Fibroblast of skin of right quadriceps (primary cell): ENCODE measurements at regions not wholly inside any gene's neighbourhood (a gene's known extent, or its start where the extent isn't known, plus 50 kb on each side); places are given as distances from the start of the nearest gene placed in this dataset.
A peak's percentile ranks its signal among the peaks of the same experiment; 100 is the strongest.

Source experiments
- DNase-seq: peaks from one replicate; pipeline ENCODE4 v3.0.0-alpha.2; 2013

DNA sequence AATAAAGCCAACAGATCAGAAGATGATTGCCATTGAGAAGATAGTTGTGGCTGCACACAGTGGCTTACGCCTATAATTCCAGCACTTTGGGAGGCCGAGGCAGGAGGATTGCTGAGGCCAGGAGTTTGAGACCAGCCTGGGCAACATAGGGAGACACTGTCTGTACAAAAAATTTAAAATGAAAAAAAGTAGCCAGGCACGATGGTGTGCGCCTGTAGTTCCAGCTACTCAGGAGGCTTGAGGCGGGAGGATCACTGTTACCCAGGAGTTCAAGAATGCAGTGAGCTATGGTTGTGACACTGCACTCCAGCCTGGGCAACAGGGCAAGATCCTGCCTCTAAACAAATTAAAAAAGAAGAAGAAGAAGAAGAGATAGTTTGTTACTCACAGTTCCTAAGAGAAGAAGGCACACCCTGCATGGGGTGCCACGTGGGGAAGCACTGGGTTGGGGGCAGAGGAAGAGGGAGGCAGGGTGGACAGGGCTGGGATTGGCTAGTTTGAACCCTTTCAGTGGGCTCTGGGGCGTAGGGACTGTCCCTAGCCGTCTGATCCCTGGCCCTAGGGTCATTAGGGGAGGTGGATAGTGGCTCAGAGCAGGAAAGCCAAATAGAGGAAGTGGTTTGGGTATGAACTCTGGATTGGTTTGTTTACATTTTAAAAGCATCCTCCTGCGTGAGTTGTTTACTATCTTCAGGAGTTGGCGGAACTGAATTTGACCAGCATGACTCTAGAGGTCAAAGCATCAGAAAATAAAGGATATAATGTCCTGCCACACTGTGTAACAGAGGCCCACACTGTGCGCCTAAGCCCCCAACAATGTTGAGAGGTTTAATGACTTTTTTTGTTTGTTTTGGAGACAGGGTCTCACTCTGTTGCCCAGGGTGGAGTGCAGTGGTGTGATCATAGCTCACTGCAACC lies 60.5 kb upstream of the MEDAG start:
- DNase-seq: no peak

GRCh38 chr13:30846311-30846710 lies 59.8 kb upstream of the MEDAG start:
- peak; percentile 68 for DNase-seq

DNA sequence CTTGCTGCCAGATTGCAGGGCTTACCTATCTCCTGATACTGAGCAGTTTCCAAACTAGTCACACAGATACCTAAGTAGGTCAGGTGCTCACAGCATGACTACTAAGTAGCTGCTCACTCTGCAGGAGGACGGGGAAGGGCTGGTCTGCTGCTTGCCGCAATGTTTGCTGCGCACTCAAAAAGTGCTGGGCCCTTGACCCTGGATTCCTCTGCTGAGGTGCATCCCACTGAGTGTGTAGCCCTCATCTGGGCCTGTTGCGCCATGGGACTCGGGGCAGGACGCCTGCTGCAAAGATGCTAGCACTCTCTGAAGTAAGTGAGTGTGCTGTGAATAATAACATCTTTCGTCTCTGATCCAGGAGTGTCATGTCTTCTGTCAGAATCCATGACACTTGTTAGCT lies 59.2 kb upstream of the MEDAG start:
- DNase-seq: no peak

DNA sequence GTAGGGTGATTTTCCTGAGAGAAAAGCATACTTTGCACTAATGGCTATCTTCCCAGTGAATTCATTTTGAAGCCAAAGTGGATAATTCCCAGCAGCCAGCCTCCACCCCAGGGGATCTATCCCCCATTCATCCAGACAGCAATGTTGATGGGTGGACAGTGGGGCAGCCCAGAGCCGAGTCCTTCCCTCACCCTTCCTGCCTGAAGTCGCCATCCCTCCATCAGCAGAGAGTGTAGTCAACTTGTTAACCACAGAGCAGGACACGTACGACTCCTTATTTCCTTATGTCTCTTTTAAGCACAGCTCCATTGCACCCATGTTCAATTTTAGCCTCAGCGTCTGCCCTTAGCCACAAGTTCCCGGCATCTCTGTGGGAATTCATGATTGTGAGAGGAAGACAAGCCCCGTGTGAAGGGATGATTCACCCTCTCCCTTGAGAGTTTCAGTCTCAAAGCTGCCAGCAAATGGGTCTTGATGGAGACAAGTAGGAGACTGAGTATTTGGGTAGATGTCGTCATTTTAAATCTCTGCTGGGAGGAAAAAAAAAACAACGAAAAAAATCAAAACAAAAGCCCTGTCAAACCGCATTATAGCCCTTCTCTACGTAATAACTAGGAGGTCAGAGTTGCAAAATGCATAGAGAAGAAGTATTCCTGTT lies 58.3 kb upstream of the MEDAG start:
- DNase-seq: peak; percentile 100

- no peak for DNase-seq
Observed at GRCh38 chr13:30848332-30849027, 57.6 kb upstream of the MEDAG start.

GRCh38 chr13:30849611-30850010 lies 56.5 kb upstream of the MEDAG start:
- no peak for DNase-seq

DNA sequence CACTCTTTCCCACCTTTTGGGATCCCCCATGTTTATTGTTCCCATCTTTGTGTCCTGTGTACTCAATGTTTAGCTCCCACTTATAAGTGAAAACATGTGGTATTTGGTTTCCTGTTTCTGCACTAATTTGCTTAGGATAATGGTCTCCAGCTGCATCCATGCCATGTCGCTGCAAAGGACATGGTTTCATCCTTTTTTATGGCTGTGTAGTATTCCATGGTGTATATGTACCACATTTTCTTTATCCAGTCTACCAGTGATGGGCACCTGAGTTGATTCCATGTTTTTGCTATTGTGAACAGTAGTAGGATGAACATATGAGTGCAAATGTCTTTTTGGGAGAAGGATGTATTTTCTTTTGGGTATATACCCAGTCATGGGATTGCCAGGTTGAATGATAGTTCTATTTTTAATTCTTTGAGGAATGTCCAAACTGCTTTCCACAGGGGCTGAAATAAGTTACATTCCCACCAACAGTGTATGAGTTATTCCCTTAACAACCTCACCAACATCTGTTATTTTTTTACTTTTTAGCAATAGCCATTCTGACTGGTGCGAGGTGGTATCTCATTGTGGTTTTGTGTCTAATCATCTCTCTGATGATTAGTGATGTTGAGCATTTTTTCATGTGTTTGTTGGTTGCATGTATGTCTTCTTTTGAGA lies 55.7 kb upstream of the MEDAG start:
- peak; percentile 76 for DNase-seq

- no peak for DNase-seq
Observed at GRCh38 chr13:30850867-30851211, 55.2 kb upstream of the MEDAG start.

DNA sequence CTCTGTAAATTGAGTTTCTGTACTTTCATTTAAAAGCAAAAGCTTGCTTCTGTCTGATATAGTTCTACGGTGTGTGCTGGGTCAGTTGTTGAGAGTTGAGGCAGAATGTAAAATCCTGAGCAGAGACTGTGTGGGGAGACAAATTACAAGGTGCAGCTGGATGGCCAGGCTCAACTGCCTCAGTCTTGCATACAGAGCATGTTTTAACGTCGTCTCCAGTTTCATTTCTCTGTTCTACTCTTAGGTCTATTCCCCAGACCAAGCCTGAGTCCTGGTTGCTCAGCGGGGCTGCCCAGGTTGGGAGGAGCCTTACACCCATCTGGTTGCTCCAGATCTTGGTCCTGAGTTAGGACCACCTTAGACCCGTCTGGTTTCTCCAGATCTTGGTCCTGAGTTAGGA lies 54.4 kb upstream of the MEDAG start:
- DNase-seq: no peak

GRCh38 chr13:30855569-30855968 lies 50.5 kb upstream of the MEDAG start:
- DNase-seq: no peak

DNA sequence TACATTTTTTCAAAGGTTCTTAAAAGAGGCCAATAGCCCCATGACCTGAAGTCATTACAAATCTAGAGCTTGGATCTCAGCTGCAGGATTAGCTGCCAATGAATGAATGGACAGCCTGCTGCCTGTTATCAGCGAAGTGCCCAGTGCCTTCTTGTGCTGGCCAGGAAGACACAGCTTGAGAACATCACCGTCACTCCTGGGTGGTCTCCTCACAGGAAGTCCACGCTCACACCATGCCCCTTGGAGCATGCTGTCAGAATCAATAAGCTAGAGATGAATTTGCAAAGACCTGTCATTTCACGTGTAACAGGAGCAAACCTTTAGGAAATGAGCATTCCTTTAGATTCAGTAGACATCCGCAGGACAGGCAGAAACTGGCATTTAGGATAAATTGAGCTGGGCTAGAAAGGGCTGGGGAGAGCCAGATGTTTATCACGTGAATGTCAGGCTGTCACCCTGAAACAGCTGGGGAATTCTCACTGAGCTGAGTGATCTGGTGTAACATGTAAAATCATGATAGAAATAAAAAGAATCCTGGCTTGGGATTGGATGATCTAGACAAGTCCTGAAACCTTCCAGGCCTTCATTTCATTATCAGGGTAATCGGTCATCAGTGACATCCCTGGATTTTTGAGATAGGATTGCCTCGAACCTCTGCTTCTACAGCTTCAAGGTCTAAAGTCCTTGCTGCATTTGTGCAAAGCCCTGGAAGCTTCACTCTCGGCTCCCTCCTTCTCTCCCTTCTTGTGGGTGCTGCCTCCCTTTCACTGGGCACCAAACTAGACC lies 49.9 kb upstream of the MEDAG start:
- no peak for DNase-seq
